Endothelial cell of umbilical vein (primary cell): ENCODE measurements at regions not wholly inside any gene's neighbourhood (a gene's known extent, or its start where the extent isn't known, plus 50 kb on each side); places are given as distances from the start of the nearest gene placed in this dataset.

Experiments used
- BruUV-seq: library from RNA; stranded (reverse); fragments of 400-500 nt; replicated peaks from 2 replicates; lab custom pipeline; 2021; lab: Mats Ljungman, UMichigan
- CTCF ChIA-PET: fragments of 300-600, 350-600 bp; sonication (Branson Sonifier 250); formaldehyde crosslinking; loops from one replicate; lab custom pipeline; 2021; ENCODE audit warnings: antibody characterized with exemption, inconsistent platforms; lab: Charles Lee
- POLR2A ChIA-PET: fragments of 300-600, 350-600 bp; sonication (Branson Sonifier 250); formaldehyde crosslinking; loops from one replicate; lab custom pipeline; 2021; ENCODE audit warnings: antibody characterized with exemption, inconsistent platforms; lab: Charles Lee
- DNase-seq: peaks from one replicate; pipeline ENCODE4 v3.0.0-alpha.2; 2011; ENCODE audit warnings: low read depth, low spot score
- FAIRE-seq: peaks from 2 replicates; lab custom pipeline; 2011; peaks lifted over from hg19 to GRCh38; lab: Jason Lieb, UNC
- H2AFZ ChIP-seq: 2 replicates; pipeline ENCODE4 v1.6.0; 2012; ENCODE audit warnings: low read depth, low read length, control low read depth, inconsistent platforms
- H3K27ac ChIP-seq: 2 replicates; pipeline ENCODE4 v1.5.1; 2011; ENCODE audit warnings: low read depth, mild to moderate bottlenecking, control low read depth, low read length, moderate library complexity; ENCODE audit not compliant: insufficient read depth
- H3K27me3 ChIP-seq, 2 experiments: 2 replicates each; pipeline versions ENCODE4 v1.6.0 to v1.6.1; 2011; ENCODE audit warnings: low read length in 2 of 2, mixed read lengths in 1 of 2; ENCODE audit not compliant: control insufficient read depth in 2 of 2, insufficient read depth in 2 of 2
- H3K36me3 ChIP-seq, 2 experiments: 2 replicates in 1 of 2; 3 replicates in 1 of 2; pipeline ENCODE4 v1.5.1; 2011; ENCODE audit warnings: low read length in 2 of 2, mild to moderate bottlenecking in 1 of 2, moderate library complexity in 1 of 2; ENCODE audit not compliant: control insufficient read depth in 2 of 2, insufficient read depth in 2 of 2; ENCODE audit errors: extremely low read depth in 1 of 2
- H3K4me1 ChIP-seq: 3 replicates; pipeline ENCODE4 v1.5.1; 2011; ENCODE audit warnings: mild to moderate bottlenecking, low read length; ENCODE audit not compliant: control insufficient read depth, insufficient read depth; ENCODE audit errors: extremely low read depth
- H3K4me2 ChIP-seq: 2 replicates; pipeline ENCODE4 v1.6.1; 2011; ENCODE audit warnings: low read length, control low read depth, mixed read lengths; ENCODE audit not compliant: insufficient read depth
- H3K4me3 ChIP-seq, 3 experiments: fragments of 200-600 bp in 1 of 3; sonication (generic), shearing (Covaris generic) in 1 of 3; replicated peaks in 1 of 3; 2 replicates each; pipeline ENCODE4 v1.5.1; 2011 to 2016; ENCODE audit warnings: control low read depth in 3 of 3, low read length in 3 of 3, mild to moderate bottlenecking in 2 of 3, inconsistent platforms in 1 of 3, low read depth in 1 of 3, moderate library complexity in 1 of 3; ENCODE audit not compliant: insufficient read depth in 1 of 3
- H3K79me2 ChIP-seq: 2 replicates; pipeline ENCODE4 v1.6.0; 2012; ENCODE audit warnings: low read length, inconsistent platforms; ENCODE audit not compliant: control insufficient read depth, insufficient read depth
- H3K9ac ChIP-seq: replicated peaks from 2 replicates; pipeline ENCODE3; 2011; ENCODE audit warnings: low read length, control low read depth; ENCODE audit not compliant: insufficient read depth; ENCODE audit errors: extremely low read depth
- H3K9me1 ChIP-seq: replicated peaks from 3 replicates; pipeline ENCODE4 v1.6.0; 2011; ENCODE audit warnings: mild to moderate bottlenecking, low read length; ENCODE audit not compliant: control insufficient read depth, insufficient read depth; ENCODE audit errors: extremely low read depth
- H3K9me3 ChIP-seq: replicated peaks from 2 replicates; pipeline ENCODE4 v1.5.1; 2012; ENCODE audit warnings: low read length, inconsistent platforms; ENCODE audit not compliant: control insufficient read depth, insufficient read depth
- H4K20me1 ChIP-seq: replicated peaks from 2 replicates; pipeline ENCODE3; 2011; ENCODE audit warnings: mild to moderate bottlenecking, low read length; ENCODE audit not compliant: control insufficient read depth, insufficient read depth; ENCODE audit errors: extremely low read depth
- EZH2 ChIP-seq: IDR thresholded peaks from 2 replicates; pipeline ENCODE4 v1.6.1; 2012; ENCODE audit warnings: borderline replicate concordance, low read depth, mild to moderate bottlenecking, moderate library complexity, low read length, inconsistent platforms; ENCODE audit not compliant: severe bottlenecking
- FOS ChIP-seq: IDR thresholded peaks from 2 replicates; pipeline ENCODE4 v1.6.1; 2011; ENCODE audit warnings: mild to moderate bottlenecking, low read length, moderate library complexity, borderline replicate concordance; ENCODE audit not compliant: insufficient read depth
- GATA2 ChIP-seq: IDR thresholded peaks from 2 replicates; pipeline ENCODE4 v1.7.0; 2011; ENCODE audit warnings: low read depth, mild to moderate bottlenecking, moderate library complexity, mixed read lengths, low read length; ENCODE audit not compliant: insufficient read length, insufficient read depth
- JUN ChIP-seq: IDR thresholded peaks from 2 replicates; pipeline ENCODE4 v1.6.1; 2011; ENCODE audit warnings: borderline replicate concordance, low read depth; ENCODE audit not compliant: insufficient read length, insufficient read depth
- MYC ChIP-seq: IDR thresholded peaks from one replicate; pipeline ENCODE4 v1.6.1; 2011; ENCODE audit warnings: mild to moderate bottlenecking, low read depth, low read length
- POLR2A ChIP-seq: IDR thresholded peaks from 2 replicates; pipeline ENCODE4 v1.6.1; 2012; ENCODE audit warnings: low read depth, mild to moderate bottlenecking, control low read depth, low read length
- POLR2AphosphoS5 ChIP-seq: IDR thresholded peaks from 2 replicates; pipeline ENCODE4 v1.6.1; 2012; ENCODE audit warnings: low read depth, mild to moderate bottlenecking, control low read depth, low read length, moderate library complexity; ENCODE audit not compliant: insufficient read depth
- dilution Hi-C: fragments of 300-500 bp; cut with MboI; formaldehyde crosslinking; loops from one replicate; pipeline ENCODE4 v1.15.0; 2019; ENCODE audit warnings: low sequenced_read_pairs; ENCODE audit not compliant: extremely low pct_ligation_motif_present
- intact Hi-C: fragments of 100-400 bp; cut with micrococcal nuclease; formaldehyde crosslinking; loops from one replicate; pipeline ENCODE4 v1.10.0; 2022
- TF ChIP-seq, protein P1 (sequence below), 2 donors: IDR thresholded peaks; 1 replicate in 1 of 2; 2 replicates in 1 of 2; pipeline ENCODE4 v1.5.1; 2011; ENCODE audit warnings: low read length in 2 of 2, mild to moderate bottlenecking in 2 of 2, moderate library complexity in 2 of 2, control low read depth in 1 of 2, inconsistent platforms in 1 of 2, low read depth in 1 of 2; ENCODE audit not compliant: insufficient read depth in 1 of 2; ENCODE audit errors: extremely low read depth in 1 of 2
- TF ChIP-seq, protein P2 (sequence below): IDR thresholded peaks from 2 replicates; pipeline ENCODE4 v1.6.1; 2011; ENCODE audit not compliant: insufficient read depth, insufficient read length

DNA sequence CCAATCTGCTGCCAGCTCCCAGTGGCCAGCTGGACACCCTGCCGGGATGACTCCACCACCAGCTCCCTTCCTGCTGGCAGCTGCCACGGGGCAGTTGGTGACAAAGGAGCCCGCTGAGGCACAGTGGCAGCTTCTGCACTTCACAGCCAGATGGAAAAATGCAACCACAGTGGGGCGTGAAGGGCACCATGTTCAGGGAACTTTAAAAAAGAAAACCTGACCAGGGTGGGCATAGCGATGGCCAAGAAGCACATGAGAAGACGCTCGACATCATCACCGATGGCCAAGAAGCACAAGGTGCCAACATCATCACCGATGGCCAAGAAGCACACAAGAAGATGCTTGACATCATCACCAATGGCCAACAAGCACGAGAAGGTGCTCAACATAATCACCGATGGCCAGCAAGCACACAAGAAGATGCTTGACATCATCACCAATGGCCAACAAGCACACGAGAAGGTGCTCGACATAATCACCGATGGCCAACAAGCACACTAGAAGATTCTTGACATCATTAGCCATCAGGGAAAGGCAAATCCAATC lies 243.5 kb downstream of the EIPR1 start:
- no peak for TF ChIP-seq GATA2
- TF ChIP-seq EZH2: no peak
- TF ChIP-seq, protein P1, sequence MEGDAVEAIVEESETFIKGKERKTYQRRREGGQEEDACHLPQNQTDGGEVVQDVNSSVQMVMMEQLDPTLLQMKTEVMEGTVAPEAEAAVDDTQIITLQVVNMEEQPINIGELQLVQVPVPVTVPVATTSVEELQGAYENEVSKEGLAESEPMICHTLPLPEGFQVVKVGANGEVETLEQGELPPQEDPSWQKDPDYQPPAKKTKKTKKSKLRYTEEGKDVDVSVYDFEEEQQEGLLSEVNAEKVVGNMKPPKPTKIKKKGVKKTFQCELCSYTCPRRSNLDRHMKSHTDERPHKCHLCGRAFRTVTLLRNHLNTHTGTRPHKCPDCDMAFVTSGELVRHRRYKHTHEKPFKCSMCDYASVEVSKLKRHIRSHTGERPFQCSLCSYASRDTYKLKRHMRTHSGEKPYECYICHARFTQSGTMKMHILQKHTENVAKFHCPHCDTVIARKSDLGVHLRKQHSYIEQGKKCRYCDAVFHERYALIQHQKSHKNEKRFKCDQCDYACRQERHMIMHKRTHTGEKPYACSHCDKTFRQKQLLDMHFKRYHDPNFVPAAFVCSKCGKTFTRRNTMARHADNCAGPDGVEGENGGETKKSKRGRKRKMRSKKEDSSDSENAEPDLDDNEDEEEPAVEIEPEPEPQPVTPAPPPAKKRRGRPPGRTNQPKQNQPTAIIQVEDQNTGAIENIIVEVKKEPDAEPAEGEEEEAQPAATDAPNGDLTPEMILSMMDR (IDR thresholded peaks at IDR 0.05; ENCODE audit: extremely low read depth in 1 of 2, insufficient read depth in 1 of 2, low read depth in 1 of 2, low read length in 2 of 2): no peak
- TF ChIP-seq MYC: no peak
- TF ChIP-seq JUN: no peak
- TF ChIP-seq, protein P2, sequence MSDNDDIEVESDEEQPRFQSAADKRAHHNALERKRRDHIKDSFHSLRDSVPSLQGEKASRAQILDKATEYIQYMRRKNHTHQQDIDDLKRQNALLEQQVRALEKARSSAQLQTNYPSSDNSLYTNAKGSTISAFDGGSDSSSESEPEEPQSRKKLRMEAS: no peak
- no peak for TF ChIP-seq POLR2A
- no peak for TF ChIP-seq FOS
- TF ChIP-seq POLR2AphosphoS5: no peak
- no peaks in the 10 kb centered on the region for H3K4me1 ChIP-seq
- H4K20me1 ChIP-seq: no peaks in the 10 kb centered on the region
- no peak overlapping the region for H2AFZ ChIP-seq
- H3K27ac ChIP-seq: no peak overlapping the region
- H3K9me3 ChIP-seq: no peaks in the 10 kb centered on the region
- dilution Hi-C loops: no loop called here
- CTCF ChIA-PET: no interaction called here
- POLR2A ChIA-PET: no interaction called here
- FAIRE-seq (no peak), DNase-seq (no peak)
- H3K9ac ChIP-seq: no peak overlapping the region
- H3K4me3 ChIP-seq: no peak overlapping the region
- no peaks in the 10 kb centered on the region for H3K36me3 ChIP-seq
- intact Hi-C loops: no loop called here
- H3K79me2 ChIP-seq: no peaks in the 10 kb centered on the region
- no peaks in the 10 kb centered on the region for H3K9me1 ChIP-seq
- no TSS peak for BruUV-seq
- H3K27me3 ChIP-seq: no peaks in the 10 kb centered on the region
- H3K4me2 ChIP-seq: no peak overlapping the region
